Type B pancreatic cell (in vitro differentiated cells): ENCODE measurements at regions not wholly inside any gene's neighbourhood (a gene's known extent, or its start where the extent isn't known, plus 50 kb on each side); places are given as distances from the start of the nearest gene placed in this dataset.

Source experiments
- DNase-seq: peaks from one replicate; pipeline ENCODE4 v3.0.0; 2021; ENCODE audit warnings: mixed read lengths; ENCODE audit not compliant: unreplicated experiment; ENCODE audit errors: extremely low spot score
- H3K27ac Mint-ChIP-seq: 2 replicates; pipeline ENCODE4 v1.8.0; 2021; ENCODE audit warnings: mild to moderate bottlenecking, mixed read lengths
- H3K27me3 Mint-ChIP-seq: 2 replicates; pipeline ENCODE4 v1.8.0; 2021; ENCODE audit warnings: mixed read lengths
- H3K36me3 Mint-ChIP-seq: 2 replicates; pipeline ENCODE4 v1.8.0; 2021; ENCODE audit warnings: mixed read lengths
- H3K4me1 Mint-ChIP-seq: one replicate; pipeline ENCODE4 v1.8.0; 2021; ENCODE audit warnings: mixed read lengths; ENCODE audit not compliant: unreplicated experiment
- H3K4me3 Mint-ChIP-seq: 2 replicates; pipeline ENCODE4 v1.8.0; 2021; ENCODE audit warnings: mild to moderate bottlenecking, mixed read lengths
- H3K9me3 Mint-ChIP-seq: 2 replicates; pipeline ENCODE4 v1.8.0; 2021; ENCODE audit warnings: mixed read lengths
- TF ChIP-seq, protein P1 (sequence below): fragments of 200-600 bp; sonication (generic); conservative IDR thresholded peaks from 2 replicates; pipeline ENCODE4 v1.5.0; 2021; ENCODE audit warnings: antibody characterized with exemption, mild to moderate bottlenecking

DNA sequence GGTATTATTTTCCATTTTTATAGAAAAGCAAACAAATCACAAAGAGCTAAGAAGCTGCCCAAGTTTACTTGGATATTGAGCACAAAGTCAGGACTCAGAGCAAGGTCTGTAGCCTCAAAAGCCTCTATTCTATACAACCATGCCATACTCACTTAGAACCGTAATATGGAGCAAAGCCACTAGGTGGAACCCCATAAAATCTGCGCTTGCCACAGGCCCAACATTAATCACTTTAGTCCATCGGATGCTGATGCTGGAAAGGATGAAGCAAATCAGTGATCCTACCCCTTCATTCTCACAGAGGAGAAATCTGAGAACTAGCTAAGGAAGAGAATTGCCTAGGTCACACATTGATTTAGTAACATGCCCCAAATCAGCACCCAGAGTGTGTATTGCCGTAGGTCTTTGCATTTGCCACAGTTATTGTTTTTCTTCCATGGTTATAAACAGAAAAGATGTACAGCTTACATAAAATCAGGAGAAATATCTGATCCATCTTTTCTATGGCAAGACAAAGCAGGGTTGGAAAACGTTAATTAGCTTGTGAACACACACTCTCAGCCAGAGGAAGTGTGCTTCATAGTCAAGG is 56.7 kb upstream of the RAB38 start:
- Mint-ChIP-seq H3K4me3 (no peak overlapping the region), H3K36me3 (no peaks in the 10 kb centered on the region), H3K9me3 (peaks cover 7% of the 10 kb centered on the region), H3K27me3 (peaks cover 5% of the 10 kb centered on the region), H3K27ac (no peak overlapping the region), H3K4me1 (no peaks in the 10 kb centered on the region)
- TF ChIP-seq, protein P1, sequence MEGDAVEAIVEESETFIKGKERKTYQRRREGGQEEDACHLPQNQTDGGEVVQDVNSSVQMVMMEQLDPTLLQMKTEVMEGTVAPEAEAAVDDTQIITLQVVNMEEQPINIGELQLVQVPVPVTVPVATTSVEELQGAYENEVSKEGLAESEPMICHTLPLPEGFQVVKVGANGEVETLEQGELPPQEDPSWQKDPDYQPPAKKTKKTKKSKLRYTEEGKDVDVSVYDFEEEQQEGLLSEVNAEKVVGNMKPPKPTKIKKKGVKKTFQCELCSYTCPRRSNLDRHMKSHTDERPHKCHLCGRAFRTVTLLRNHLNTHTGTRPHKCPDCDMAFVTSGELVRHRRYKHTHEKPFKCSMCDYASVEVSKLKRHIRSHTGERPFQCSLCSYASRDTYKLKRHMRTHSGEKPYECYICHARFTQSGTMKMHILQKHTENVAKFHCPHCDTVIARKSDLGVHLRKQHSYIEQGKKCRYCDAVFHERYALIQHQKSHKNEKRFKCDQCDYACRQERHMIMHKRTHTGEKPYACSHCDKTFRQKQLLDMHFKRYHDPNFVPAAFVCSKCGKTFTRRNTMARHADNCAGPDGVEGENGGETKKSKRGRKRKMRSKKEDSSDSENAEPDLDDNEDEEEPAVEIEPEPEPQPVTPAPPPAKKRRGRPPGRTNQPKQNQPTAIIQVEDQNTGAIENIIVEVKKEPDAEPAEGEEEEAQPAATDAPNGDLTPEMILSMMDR: peak; percentile 74
- no peak for DNase-seq

DNA sequence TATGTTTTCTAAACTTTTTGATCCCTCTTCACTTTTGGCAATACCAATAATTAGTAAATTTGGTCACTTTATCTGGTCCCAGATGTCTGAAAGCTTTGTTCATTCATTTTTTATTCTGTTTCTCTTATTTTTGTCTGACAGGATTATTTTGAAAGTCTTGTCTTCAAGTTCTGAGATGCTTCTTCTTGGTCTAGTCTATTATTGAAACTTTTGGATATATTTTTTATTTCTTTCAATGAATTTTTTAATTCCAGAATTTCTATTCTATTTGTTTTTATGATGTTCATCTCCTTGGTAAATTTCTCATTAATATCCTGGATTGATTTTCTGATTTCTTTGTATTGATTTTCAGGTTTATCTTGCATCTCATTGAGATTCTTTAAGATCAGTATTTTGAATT is 54.1 kb upstream of the RAB38 start:
- Mint-ChIP-seq H3K4me1 (no peaks in the 10 kb centered on the region), H3K27ac (no peak overlapping the region), H3K9me3 (peaks cover 22% of the 10 kb centered on the region), H3K27me3 (peaks cover 5% of the 10 kb centered on the region), H3K4me3 (no peak overlapping the region), H3K36me3 (no peaks in the 10 kb centered on the region)
- DNase-seq: no peak
- TF ChIP-seq, protein P1: no peak
